ENCODE measurements at regions not wholly inside any gene's neighbourhood (a gene's known extent, or its start where the extent isn't known, plus 50 kb on each side); places are given as distances from the start of the nearest gene placed in this dataset.
"Not testable (repeated sequence)": the region's sequence is repeated elsewhere in the genome, so short reads cannot be mapped to it uniquely, and the experiment has no call there.

GRCh38 chr4:58064653-58065052, 954.5 kb upstream of the IGFBP7 start:
- DNase-seq (ENCODE audit: low spot score) = no peak

- DNase-seq (ENCODE audit: low spot score) = no peak
Measured at GRCh38 chr4:58063404-58064160, 953.4 kb upstream of the IGFBP7 start.

DNA sequence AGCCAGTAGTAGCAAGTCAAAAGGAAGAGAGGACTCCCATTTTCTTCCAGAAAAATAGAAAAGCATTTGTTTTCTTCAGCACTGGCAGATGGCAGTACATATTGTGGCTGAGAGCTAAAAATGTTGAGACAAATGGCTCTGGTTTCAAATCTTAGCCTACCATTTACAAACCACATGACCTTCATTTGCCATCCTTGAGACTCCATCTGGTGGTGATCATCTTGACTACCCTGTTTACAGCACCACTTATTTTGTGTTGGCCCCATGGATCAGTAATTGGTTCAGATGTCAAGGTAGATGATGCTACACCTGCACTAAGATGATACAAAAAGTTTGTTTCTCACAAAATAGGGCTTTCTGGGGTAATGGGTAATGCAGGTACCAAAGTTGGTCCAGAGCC, 951.8 kb upstream of the IGFBP7 start:
- DNase-seq (ENCODE audit: low spot score) = no peak

- DNase-seq (ENCODE audit: low spot score) = no peak
Measured at GRCh38 chr4:58050439-58050838, 940.3 kb upstream of the IGFBP7 start.

- DNase-seq (ENCODE audit: low spot score) = no peak
Measured at GRCh38 chr4:58048491-58048890, 938.3 kb upstream of the IGFBP7 start.

GRCh38 chr4:58042176-58042575, 932.0 kb upstream of the IGFBP7 start:
- DNase-seq (ENCODE audit: low spot score) = no peak

- DNase-seq (ENCODE audit: low spot score) = peak; percentile 76
Measured at GRCh38 chr4:57993944-57994343, 883.8 kb upstream of the IGFBP7 start.

GRCh38 chr4:57989430-57989829, 879.2 kb upstream of the IGFBP7 start:
- DNase-seq (ENCODE audit: low spot score) = no peak

- no peak for DNase-seq (ENCODE audit: low spot score)
Measured at GRCh38 chr4:57985161-57985560, 875.0 kb upstream of the IGFBP7 start.

GRCh38 chr4:57981123-57981522, 870.9 kb upstream of the IGFBP7 start:
- no peak for DNase-seq (ENCODE audit: low spot score)

- DNase-seq (ENCODE audit: low spot score) = no peak
Measured at GRCh38 chr4:57974821-57975220, 864.6 kb upstream of the IGFBP7 start.

- DNase-seq (ENCODE audit: low spot score) = no peak
Measured at GRCh38 chr4:57973819-57974218, 863.6 kb upstream of the IGFBP7 start.

DNA sequence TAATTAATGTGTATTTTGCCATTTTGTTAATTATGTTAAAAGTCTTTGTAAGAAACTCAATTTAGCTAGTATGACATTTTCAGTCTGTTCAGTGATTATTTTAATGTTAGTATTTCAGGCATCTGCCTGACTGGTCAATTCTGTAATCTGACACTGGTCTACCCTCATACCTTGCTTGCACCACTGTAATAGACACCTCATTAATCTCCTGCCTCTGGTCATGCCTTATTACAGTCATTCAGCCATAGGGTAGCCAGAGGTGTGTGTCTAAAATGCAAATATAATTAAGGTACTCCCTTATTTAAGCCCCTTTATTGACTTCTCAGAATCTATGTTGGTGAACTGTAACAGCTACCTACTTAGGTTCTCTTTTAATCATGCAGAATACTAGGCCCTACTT, 861.1 kb upstream of the IGFBP7 start:
- no peak for DNase-seq (ENCODE audit: low spot score)

GRCh38 chr4:57966987-57967760, 857.0 kb upstream of the IGFBP7 start:
- DNase-seq (ENCODE audit: low spot score) = no peak

GRCh38 chr4:57965431-57965830, 855.2 kb upstream of the IGFBP7 start:
- not testable (repeated sequence) for DNase-seq (ENCODE audit: low spot score)

GRCh38 chr4:57945298-57945697, 835.1 kb upstream of the IGFBP7 start:
- DNase-seq (ENCODE audit: low spot score) = no peak

DNA sequence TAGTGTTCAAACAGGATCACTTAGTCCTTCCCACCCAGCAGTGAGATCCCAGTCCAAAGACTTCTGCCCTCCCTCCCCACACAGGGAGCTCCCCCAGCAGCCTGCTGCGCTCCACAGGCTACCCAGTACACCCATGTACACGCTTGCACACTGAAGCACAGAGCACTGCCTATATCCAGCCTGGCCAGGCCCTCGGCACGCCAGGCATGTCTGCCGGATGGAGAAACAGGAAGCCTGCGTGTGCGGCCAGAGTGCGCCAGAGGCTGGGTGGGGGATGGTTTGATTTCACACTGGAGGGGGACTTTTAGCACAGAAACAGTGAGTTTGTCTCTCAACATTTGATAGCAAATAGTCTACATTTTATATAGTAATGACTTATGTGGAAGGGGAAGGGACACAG, 833.5 kb upstream of the IGFBP7 start:
- peak; percentile 30 for DNase-seq (ENCODE audit: low spot score)

DNA sequence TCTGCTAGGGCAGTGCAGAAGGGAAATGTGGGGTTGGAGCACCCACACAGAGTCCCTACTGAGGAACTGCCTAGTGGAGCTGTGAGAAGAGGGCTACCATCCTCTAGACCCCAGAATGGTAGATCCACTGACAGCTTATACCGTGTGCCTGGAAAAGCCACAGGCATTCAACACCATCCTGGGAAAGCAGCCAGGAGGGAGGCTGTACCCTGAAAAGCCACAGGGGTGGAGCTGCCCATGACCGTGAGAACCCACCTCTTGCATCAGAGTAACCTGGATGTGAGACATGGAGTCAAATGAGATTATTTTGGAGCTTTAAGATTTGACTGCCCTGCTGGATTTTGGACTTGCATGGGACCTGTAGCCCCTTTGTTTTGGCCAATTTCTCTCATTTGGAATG, 827.1 kb upstream of the IGFBP7 start:
- DNase-seq (ENCODE audit: low spot score) = not testable (repeated sequence)

DNA sequence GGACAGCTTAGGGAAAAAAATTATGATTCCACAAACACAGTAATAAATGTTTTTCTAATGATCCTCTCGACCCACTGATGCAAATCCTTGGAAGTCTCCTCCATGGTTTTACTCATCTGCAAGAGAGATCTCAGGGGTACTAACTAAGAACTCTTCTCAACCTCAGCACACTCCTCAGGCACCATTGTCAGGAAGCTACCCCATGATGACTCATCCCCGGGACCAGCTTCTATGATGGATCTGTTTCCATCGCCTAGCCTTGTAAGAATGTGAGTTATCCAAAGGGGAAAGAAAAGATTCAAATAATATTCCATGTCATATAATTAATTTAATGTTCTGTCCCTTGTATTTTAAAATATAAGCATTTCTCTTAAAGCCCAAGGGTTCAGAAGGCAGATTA, 816.1 kb upstream of the IGFBP7 start:
- no peak for DNase-seq (ENCODE audit: low spot score)

GRCh38 chr4:57924951-57925350, 814.8 kb upstream of the IGFBP7 start:
- DNase-seq (ENCODE audit: low spot score) = no peak

- no peak for DNase-seq (ENCODE audit: low spot score)
Measured at GRCh38 chr4:57916479-57916878, 806.3 kb upstream of the IGFBP7 start.

GRCh38 chr4:57911203-57911602, 801.0 kb upstream of the IGFBP7 start:
- no peak for DNase-seq (ENCODE audit: low spot score)

DNA sequence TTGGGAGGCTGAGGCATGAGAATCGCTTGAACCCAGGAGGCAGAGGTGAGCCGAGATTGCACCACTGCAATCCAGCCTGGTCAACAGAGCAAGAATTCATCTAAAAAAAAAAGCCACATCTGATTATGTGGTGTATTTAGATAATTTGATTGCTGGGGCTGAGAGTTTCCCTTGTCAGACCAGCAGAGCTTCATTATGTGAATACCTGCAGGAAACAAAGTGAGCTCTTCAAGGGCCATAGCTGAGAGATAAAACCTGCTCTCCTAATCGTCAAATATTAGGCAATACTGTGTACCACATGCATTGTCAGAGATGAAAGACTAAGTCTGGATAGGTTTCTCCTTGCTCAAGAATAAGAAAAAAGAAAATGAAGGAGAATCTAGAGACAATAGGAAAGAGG, 800.0 kb upstream of the IGFBP7 start:
- no peak for DNase-seq (ENCODE audit: low spot score)
